GM23338 (cell line): ENCODE measurements at regions not wholly inside any gene's neighbourhood (a gene's known extent, or its start where the extent isn't known, plus 50 kb on each side); places are given as distances from the start of the nearest gene placed in this dataset.
"Not testable (repeated sequence)": the region's sequence is repeated elsewhere in the genome, so short reads cannot be mapped to it uniquely, and the experiment has no call there.

Source experiments
- CREB1 ChIP-seq: fragments of 250-450 bp; sonication (Bioruptor Pico); IDR thresholded peaks from 2 replicates; pipeline ENCODE4 v1.5.0; 2020; ENCODE audit warnings: low read depth, mild to moderate bottlenecking, moderate library complexity
- CTCF ChIP-seq, 2 experiments: fragments of 200-600 bp in 1 of 2; sonication (generic) in 1 of 2; conservative IDR thresholded peaks; 2 replicates each; pipeline versions ENCODE4 v1.5.1 to v1.6.1; 2016 to 2017; ENCODE audit warnings: antibody characterized with exemption in 2 of 2, low read depth in 2 of 2, mild to moderate bottlenecking in 2 of 2, moderate library complexity in 1 of 2
- ETS1 ChIP-seq: IDR thresholded peaks from 2 replicates; pipeline ENCODE4 v1.6.1; 2016; ENCODE audit warnings: antibody characterized with exemption
- EZH2 ChIP-seq: fragments of 200-600 bp; sonication (generic); IDR thresholded peaks from one replicate; pipeline ENCODE4 v1.8.0; 2017; ENCODE audit warnings: antibody characterized with exemption, mild to moderate bottlenecking, low read depth; ENCODE audit not compliant: unreplicated experiment
- EZH2phosphoT487 ChIP-seq: fragments of 200-600 bp; sonication (generic); IDR thresholded peaks from one replicate; pipeline ENCODE4 v1.8.1; 2018; ENCODE audit warnings: antibody characterized with exemption; ENCODE audit not compliant: unreplicated experiment
- JUNB ChIP-seq: IDR thresholded peaks from one replicate; pipeline ENCODE4 v1.6.1; 2016; ENCODE audit warnings: antibody characterized with exemption; ENCODE audit not compliant: unreplicated experiment
- NANOG ChIP-seq: IDR thresholded peaks from 2 replicates; pipeline ENCODE4 v1.6.1; 2016; ENCODE audit warnings: antibody characterized with exemption, borderline replicate concordance
- POLR2AphosphoS5 ChIP-seq: IDR thresholded peaks from 2 replicates; pipeline ENCODE4 v1.6.1; 2016; ENCODE audit warnings: antibody characterized with exemption, low read depth
- REST ChIP-seq: IDR thresholded peaks from one replicate; pipeline ENCODE4 v1.6.1; 2018; ENCODE audit warnings: antibody characterized with exemption; ENCODE audit not compliant: unreplicated experiment
- ZNF114 ChIP-seq: fragments of 250-450 bp; sonication (Bioruptor Pico); IDR thresholded peaks from 2 replicates; pipeline ENCODE4 v1.5.0; 2020; ENCODE audit warnings: mild to moderate bottlenecking, moderate library complexity
- ZNF331 ChIP-seq: fragments of 250-450 bp; sonication (Bioruptor Pico); IDR thresholded peaks from 2 replicates; pipeline ENCODE4 v1.5.0; 2020; ENCODE audit warnings: low read depth, mild to moderate bottlenecking, moderate library complexity

GRCh38 chr1:172855983-172856382, 194.8 kb downstream of the TNFSF18 start:
- not testable (repeated sequence) for TF ChIP-seq EZH2phosphoT487; CTCF (conservative IDR thresholded peaks at IDR 0.05; ENCODE audit: low read depth in 2 of 2); POLR2AphosphoS5; CREB1 (CRISPR knock-in tag); EZH2; JUNB; REST; ZNF114 (CRISPR knock-in tag); NANOG; ETS1; ZNF331 (CRISPR knock-in tag)
